ENCODE measurements at regions not wholly inside any gene's neighbourhood (a gene's known extent, or its start where the extent isn't known, plus 50 kb on each side); places are given as distances from the start of the nearest gene placed in this dataset.

GRCh38 chr9:126085170-126085569, 241.5 kb upstream of the MVB12B start:
- TF ChIP-seq CTCF (IDR thresholded peaks at IDR 0.05) (no peak), POLR2A (IDR thresholded peaks at IDR 0.05) (no peak)
